GM21737 (cell line): ENCODE measurements at regions not wholly inside any gene's neighbourhood (a gene's known extent, or its start where the extent isn't known, plus 50 kb on each side); places are given as distances from the start of the nearest gene placed in this dataset.
A peak's percentile ranks its signal among the peaks of the same experiment; 100 is the strongest.

Experiments used
- ATAC-seq: cut with Tn5 transposase; IDR thresholded peaks from one replicate; pipeline ENCODE4 v1.9.1; 2021; ENCODE audit warnings: mild to moderate bottlenecking, moderate library complexity; ENCODE audit not compliant: unreplicated experiment

DNA sequence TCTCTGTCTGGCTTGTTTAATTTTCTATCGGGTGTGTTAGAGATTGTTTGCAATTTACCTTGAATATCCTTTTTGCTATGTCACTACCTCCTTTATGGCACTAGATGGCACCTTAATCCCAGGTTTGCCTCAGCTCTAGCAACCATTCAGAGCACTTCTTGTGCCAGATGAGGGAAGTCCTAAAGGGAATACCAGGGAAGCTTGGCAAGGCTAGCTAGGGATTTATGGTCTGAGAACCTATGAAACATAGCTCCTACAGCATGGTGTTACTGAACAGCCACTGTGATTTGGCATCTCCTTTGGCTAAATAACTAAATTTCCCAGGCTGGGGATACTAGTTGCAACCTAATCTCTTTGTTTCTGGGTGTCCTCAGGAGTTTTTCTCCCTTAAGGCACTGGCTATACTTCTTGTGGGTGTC, 69.0 kb upstream of the VOPP1 start:
- ATAC-seq = peak; percentile 83

DNA sequence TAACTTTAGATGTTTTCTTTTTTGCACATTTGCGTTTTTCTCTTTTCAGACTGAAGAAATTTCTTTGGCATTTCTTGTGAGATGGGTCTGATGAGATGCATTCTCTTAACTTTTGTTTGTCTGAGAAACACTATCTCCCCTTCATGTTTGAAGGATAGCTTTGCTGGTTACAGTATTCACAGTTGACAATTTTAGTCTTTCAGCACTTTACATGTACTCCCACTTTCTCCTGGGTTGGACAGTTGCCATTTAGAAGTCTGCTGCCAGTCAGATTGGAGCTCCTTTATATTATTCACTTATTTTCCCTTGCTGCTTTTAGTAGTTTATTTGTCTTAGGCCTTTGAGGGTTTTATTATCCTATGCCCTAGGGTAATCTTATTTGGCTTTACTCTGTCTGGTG, 67.3 kb upstream of the VOPP1 start:
- no peak for ATAC-seq

DNA sequence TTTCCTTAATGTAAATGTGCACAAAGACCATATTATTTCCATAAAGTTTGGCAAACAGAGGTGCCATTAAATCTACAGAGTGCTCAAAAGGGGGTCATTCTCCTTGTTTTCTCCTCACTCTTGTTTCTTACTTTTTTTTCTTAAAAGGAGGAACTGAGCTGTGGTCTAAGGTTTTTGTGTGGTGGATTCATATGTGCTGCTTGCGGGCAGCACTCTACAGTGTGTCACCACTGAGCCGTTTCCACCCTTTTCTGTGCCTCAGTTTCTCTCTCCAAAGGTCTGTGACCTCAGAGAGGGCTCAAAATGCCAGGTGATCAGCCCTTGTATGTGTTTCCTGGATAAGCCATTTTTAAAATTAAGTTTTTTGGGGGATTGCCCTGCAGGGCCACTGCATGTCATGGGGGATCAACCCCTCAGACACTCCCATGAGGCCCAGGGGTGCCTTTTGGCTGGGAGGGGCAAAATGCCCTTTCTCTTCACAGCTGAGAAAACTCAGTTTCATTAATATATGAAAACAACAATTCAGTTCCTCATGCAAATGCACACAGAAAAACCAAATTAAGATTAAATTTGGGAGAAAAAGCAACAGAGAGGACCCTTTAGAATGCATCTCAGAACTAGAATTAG, 56.9 kb upstream of the VOPP1 start:
- no peak for ATAC-seq

DNA sequence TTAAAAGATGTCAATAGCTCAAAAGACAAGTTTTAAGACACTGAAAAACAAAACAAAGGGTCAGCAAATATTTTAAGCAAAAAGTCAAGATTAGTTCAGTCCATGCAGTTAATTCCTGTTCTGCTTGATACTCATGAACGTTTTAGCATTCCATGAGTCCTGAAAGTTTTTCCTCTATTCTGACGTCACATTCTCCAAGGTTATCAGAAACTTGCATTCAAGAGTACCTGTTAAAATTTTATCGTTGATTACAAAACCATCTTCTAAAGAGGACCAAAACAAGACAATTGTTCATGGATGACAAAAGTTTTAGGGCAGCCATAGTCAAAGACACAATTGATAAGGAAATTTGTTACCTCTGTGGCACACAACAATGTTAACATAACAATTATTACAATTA, 52.5 kb upstream of the VOPP1 start:
- ATAC-seq = no peak

DNA sequence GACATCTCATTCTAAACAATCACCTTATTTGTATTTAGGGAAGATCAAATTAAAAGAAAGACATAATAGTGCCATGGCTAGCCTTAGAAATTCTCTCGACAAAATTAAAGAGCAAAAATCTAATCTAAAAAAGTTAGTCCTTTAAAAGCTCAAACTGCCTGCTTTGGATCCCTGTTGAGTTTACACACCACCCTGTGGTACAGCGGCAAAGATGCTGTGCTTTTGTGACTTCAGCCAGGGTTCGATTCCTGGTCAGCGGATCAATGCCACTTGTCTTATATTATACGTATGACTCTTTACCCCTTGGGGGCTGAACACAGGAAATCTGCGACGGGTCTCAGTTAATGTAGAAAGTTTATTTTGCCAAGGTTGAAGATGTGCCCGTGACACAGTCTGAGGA, 51.3 kb upstream of the VOPP1 start:
- ATAC-seq = no peak

DNA sequence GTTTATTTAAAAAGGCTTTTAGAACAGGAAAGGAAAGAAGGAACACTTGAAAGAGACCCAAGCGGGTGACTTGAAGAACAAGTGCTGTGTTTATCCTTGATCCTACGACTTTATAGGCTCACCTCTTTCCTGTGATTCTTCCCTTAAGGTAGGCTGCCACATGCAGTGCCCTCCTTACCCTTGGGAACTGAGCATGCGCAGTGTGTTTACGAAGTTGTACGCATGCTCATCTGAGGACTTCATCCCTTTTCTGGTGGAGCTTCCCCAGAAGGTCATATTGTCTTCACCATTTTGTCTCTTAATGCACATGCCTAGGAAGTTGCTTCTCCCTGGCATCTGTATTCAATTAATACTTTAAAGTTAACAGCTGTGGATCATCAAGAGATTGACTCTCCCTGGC, 49.9 kb upstream of the VOPP1 start:
- no peak for ATAC-seq
